ENCODE measurements at regions not wholly inside any gene's neighbourhood (a gene's known extent, or its start where the extent isn't known, plus 50 kb on each side); places are given as distances from the start of the nearest gene placed in this dataset.
"Not testable (repeated sequence)": the region's sequence is repeated elsewhere in the genome, so short reads cannot be mapped to it uniquely, and the experiment has no call there.

DNA sequence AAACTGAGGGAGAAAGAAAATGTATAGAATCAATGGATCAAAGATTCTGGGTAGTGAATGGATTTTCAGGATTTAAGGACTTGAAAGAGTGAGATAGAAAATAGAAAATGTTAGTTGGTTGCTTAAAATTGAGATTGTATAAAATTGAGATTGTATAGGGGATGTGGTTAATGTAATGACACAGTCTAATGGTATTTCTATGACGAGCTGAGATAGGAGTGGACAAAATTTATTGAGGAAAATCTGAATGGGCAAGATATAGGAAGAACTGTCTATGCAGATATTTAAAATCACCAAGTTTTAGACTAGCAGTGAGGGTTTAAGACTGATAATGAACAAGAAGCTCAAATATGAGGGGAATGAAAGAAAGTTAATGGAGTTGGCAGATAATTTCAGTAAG lies 406.6 kb downstream of the NYAP2 start:
- no peak for TF ChIP-seq CTCF (IDR thresholded peaks at IDR 0.05; ENCODE audit: low read depth, low read length, missing control alignments)

GRCh38 chr2:225802076-225802475 lies 402.6 kb downstream of the NYAP2 start:
- not testable (repeated sequence) for H3K4me3 ChIP-seq (replicated peaks; ENCODE audit: low read depth, low read length); DNase-seq (ENCODE audit: extremely low read depth, low read depth)

More for the DNA sequence above, 406.6 kb downstream of the NYAP2 start:
- H3K4me3 ChIP-seq (replicated peaks; ENCODE audit: low read depth, low read length) = no peak overlapping the region
- no peak for DNase-seq (ENCODE audit: extremely low read depth, low read depth)

DNA sequence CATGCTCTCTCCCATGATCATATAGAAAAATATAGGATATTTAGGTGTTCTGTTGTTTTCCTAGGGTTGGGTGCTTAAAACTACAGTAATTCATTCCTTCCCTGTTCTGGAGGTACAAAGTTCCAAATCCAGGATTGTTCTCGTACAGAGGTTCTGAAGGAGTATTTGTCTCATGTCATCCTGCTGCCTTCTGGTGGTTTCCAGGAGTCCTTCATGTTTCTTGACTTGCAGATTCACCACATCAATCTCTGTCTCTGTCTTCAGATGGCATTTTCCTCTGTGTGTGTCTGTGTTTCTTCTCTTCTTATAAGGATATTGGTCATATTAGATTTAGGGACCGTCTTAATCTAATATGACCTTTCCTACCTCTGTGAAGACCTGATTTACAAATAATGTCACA lies 397.9 kb downstream of the NYAP2 start:
- TF ChIP-seq CTCF (IDR thresholded peaks at IDR 0.05; ENCODE audit: low read depth, low read length, missing control alignments) = no peak
- no peak overlapping the region for H3K4me3 ChIP-seq (replicated peaks; ENCODE audit: low read depth, low read length)
- no peak for DNase-seq (ENCODE audit: extremely low read depth, low read depth)

GRCh38 chr2:225794652-225795400 lies 395.3 kb downstream of the NYAP2 start:
- DNase-seq (ENCODE audit: extremely low read depth, low read depth) = no peak
- H3K4me3 ChIP-seq (replicated peaks; ENCODE audit: low read depth, low read length) = no peak overlapping the region
- no peak for TF ChIP-seq CTCF (IDR thresholded peaks at IDR 0.05; ENCODE audit: low read depth, low read length, missing control alignments)

DNA sequence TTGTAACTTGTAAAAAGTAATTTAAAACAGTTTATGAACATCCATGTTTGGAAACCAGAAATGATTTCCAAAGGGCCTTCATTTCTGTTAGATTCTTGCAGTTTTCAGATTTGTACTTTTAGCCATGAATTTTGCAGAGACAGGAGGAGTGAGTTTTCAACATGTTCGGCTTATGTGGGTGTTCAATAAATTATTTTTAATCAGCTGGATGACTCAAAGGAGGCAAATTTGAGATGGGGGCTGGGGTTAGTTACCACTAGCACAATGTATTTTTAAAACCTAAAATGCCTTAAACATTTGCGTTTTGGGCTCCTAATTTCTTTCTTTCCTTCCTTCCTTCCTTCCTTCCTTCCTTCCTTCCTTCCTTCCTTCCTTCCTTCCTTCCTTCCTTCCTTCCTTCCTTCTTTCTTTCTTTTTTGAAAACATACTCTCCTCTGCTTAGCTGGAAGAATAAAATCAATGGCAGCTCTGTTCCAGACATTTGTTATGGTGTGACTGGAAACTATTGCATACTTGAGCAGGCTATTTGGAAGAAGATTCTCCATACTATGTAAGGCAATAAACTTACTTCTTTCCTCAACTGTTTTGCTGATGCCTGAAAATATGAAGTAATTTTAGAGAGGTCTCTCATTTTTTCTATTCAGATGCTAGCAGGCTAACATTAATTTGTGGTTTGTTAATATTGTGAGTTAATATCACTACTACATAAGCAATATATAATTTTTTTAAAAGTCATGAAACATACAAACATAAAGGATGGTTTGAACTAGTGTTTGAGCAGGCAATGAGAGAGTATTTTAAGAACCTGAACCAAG lies 394.4 kb downstream of the NYAP2 start:
- TF ChIP-seq CTCF (IDR thresholded peaks at IDR 0.05; ENCODE audit: low read depth, low read length, missing control alignments) = no peak
- no peak overlapping the region for H3K4me3 ChIP-seq (replicated peaks; ENCODE audit: low read depth, low read length)
- no peak for DNase-seq (ENCODE audit: extremely low read depth, low read depth)

DNA sequence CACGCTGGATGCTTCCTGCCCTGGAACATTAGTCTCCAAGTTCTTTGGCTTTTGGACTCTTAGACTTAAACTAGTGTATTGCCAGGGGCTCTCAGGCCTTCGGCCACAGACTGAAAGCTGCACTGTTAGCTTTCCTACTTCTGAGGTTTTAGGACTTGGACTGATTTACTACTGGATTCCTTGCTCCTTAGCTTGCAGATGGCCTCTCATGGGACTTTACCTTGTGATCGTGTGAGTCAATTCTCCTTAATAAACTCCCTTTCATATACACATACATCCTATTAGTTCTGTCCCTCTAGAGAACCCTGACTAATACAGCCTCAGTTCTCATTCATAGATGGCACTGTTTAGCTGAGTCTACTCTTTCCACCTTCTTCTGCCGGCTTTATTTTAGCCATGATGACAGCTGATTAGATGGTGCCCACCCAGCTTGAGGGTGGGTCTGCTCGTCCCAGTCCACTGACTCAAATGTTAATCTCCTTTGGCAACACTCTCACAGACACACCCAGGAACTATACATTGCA lies 389.1 kb downstream of the NYAP2 start:
- no peak for DNase-seq (ENCODE audit: extremely low read depth, low read depth)
- no peak for TF ChIP-seq CTCF (IDR thresholded peaks at IDR 0.05; ENCODE audit: low read depth, low read length, missing control alignments)
- no peak overlapping the region for H3K4me3 ChIP-seq (replicated peaks; ENCODE audit: low read depth, low read length)

DNA sequence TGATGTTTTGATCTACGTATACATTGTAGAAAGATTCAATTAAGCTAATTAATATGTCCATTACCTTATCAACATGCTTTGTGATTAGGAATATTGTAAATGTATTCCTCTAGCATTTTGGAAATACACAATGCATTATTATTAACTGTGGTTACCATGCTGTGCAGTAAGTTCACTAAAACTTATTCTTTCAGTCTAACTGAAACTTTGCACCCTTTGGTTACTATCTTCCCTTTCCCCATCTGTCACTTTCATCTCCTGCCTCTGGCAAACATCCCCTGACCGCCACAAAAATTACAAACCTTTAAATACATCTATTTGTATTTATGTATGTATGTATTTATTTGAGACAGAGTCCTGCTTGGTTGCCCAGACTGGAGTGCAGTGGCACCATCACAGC lies 388.0 kb downstream of the NYAP2 start:
- H3K4me3 ChIP-seq (replicated peaks; ENCODE audit: low read depth, low read length) = no peak overlapping the region
- DNase-seq (ENCODE audit: extremely low read depth, low read depth) = no peak
- no peak for TF ChIP-seq CTCF (IDR thresholded peaks at IDR 0.05; ENCODE audit: low read depth, low read length, missing control alignments)

Measured in HFF-Myc (cell line).